ENCODE measurements at regions not wholly inside any gene's neighbourhood (a gene's known extent, or its start where the extent isn't known, plus 50 kb on each side); places are given as distances from the start of the nearest gene placed in this dataset.

GRCh38 chr14:34137001-34137745 lies 186.3 kb upstream of the EGLN3 start:
- no peak for TF ChIP-seq CTCF (IDR thresholded peaks at IDR 0.05; ENCODE audit: low read depth, low read length)
- DNase-seq (ENCODE audit: extremely low read depth, low read depth): no peak

GRCh38 chr14:34135492-34135891 lies 184.6 kb upstream of the EGLN3 start:
- no peak for TF ChIP-seq CTCF (IDR thresholded peaks at IDR 0.05; ENCODE audit: low read depth, low read length)
- DNase-seq (ENCODE audit: extremely low read depth, low read depth): no peak

GRCh38 chr14:34134484-34134883 lies 183.6 kb upstream of the EGLN3 start:
- no peak for TF ChIP-seq CTCF (IDR thresholded peaks at IDR 0.05; ENCODE audit: low read depth, low read length)
- no peak for DNase-seq (ENCODE audit: extremely low read depth, low read depth)

GRCh38 chr14:34129927-34130552 lies 179.2 kb upstream of the EGLN3 start:
- no peak for DNase-seq (ENCODE audit: extremely low read depth, low read depth)
- no peak for TF ChIP-seq CTCF (IDR thresholded peaks at IDR 0.05; ENCODE audit: low read depth, low read length)

- TF ChIP-seq CTCF (IDR thresholded peaks at IDR 0.05; ENCODE audit: low read depth, low read length): no peak
- no peak for DNase-seq (ENCODE audit: extremely low read depth, low read depth)
Observed at GRCh38 chr14:34128665-34129064, 177.8 kb upstream of the EGLN3 start.

- TF ChIP-seq CTCF (IDR thresholded peaks at IDR 0.05; ENCODE audit: low read depth, low read length): no peak
- no peak for DNase-seq (ENCODE audit: extremely low read depth, low read depth)
Observed at GRCh38 chr14:34126586-34126985, 175.7 kb upstream of the EGLN3 start.

- no peak for TF ChIP-seq CTCF (IDR thresholded peaks at IDR 0.05; ENCODE audit: low read depth, low read length)
- DNase-seq (ENCODE audit: extremely low read depth, low read depth): no peak
Observed at GRCh38 chr14:34124585-34124984, 173.7 kb upstream of the EGLN3 start.
